ENCODE measurements at regions not wholly inside any gene's neighbourhood (a gene's known extent, or its start where the extent isn't known, plus 50 kb on each side); places are given as distances from the start of the nearest gene placed in this dataset.

DNA sequence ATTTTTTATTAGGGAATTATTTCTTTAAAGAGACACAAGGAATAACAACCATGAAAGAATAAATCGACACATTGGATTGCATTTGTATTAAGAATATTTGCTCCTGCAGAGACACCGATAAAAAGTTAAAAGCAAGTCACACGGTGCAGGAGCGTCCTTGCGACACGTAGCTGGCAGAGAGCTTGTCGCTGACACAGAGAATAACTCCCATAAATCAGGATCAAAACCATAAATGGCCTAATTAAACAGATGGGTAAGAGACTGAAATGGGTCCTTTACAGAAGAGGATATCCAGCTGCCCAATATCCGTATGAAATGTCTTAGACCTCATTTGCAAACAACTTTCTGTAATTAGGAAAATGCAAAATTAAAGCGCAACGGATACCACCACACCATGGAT, 126.1 kb upstream of the SNTG2 start:
- DNase-seq = no peak

- DNase-seq = no peak
These were observed 129.1 kb upstream of the SNTG2 start for GRCh38 chr2:821546-821945.

- no peak for DNase-seq
These were observed 131.0 kb upstream of the SNTG2 start for GRCh38 chr2:819601-820000.

GRCh38 chr2:819121-819520, 131.5 kb upstream of the SNTG2 start:
- no peak for DNase-seq

DNA sequence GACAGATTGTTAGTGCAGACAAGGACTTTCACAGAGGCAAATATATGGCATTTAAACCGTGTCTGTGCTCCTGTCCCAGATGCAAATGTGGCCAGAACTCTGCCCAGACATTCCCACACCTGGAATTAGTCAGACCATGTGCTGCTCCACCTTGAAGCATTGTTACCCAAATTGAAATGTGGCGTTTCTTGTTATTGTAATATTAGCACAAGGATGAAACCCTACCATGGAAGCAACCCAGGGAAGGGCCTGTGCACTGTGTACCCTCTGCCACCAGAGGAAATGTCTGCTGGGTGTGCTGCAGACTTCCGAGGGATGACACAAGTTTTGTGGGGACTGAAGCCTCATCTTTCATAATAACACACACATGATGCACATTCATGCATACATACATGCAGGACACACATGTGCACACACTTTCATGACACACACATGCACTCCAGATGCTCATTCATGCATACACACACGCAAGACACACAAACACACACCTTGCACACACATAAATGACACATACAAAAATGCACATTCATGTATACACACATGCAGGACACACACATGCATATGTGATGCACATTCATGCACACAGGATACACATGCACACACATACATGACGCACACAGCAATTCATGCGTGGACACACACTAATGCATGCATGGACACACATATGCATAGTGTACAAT, 133.2 kb upstream of the SNTG2 start:
- DNase-seq = no peak

DNA sequence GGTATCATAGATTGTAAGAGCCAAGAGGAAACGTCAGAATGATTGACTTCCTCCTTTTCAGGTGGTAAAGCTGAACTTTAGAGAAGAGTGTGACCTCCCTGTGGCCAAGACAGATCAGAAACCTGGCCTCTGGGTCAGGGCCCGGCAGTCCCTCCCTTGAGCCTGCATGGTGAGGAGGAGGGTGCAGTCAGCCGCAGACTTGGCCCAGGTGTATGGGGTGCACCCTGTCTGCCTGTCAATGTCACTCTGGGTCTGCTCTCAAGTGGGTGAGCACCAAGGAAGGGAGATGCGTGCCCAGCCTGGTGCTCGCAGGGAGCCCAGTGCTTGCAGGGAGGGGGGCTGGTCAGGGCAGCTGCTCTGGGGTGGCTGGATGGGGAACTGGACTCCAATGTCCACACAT, 134.4 kb upstream of the SNTG2 start:
- DNase-seq = no peak

GRCh38 chr2:810397-810796, 133.2 kb upstream of the TMEM18 start:
- no peak for DNase-seq

DNA sequence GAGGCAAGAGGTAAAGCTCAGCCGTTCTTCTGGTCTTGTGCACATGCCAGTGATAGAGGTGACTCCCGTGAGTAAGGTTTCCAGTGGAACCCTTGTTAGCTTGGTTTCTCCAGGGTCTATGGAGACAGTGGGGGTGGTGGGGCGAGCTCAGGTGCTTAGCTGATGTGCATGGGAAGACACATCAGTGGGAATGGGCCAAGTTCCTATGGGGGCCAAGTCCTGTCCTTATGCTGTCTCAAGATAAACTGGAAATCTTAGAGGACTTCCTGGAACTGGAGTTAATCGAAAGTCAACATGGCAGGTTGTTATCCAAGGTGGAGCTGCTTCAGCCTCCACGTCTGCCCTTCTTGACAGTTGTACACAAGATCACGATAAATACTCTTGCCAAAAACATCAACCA, 130.1 kb upstream of the TMEM18 start:
- no peak for DNase-seq

DNA sequence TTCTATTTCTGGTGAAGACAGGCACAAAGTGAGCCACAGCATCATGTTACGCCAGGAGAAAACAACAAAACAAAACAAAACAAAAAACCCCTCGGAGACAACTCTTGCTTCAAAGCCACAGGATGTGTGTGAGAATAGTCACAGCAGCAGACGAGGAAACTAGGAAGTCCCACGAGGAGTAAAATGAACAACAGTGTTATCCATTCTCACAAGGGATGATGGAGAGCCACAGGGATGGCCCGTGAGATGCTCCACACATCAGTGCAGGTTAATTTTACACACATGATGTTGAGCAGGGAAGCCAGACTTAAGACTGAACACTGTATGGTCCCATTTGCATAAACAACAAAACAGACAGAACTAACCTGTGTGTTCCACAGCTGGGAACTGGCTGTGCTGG, 128.5 kb upstream of the TMEM18 start:
- DNase-seq = no peak

DNA sequence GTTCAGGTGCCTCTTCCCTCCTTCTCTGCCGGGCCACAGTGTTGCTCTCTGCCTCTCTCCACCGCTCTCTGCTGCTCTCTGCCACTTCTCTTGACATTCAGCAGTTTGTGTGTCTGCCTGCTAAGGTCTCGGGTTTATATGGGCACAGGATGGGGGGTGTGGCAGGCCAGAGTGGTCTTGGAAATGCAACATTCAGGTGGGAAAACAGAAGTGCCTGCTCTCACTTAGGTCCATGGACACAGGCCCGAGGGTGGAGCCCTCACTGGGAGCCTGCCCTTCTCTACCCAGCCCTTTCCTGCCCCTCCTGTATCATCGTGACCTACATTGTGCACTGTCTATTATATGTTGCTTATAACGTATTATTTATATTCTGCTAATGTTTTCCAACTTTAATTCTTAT, 120.8 kb upstream of the TMEM18 start:
- DNase-seq = no peak

- no peak for DNase-seq
These were observed 120.3 kb upstream of the TMEM18 start for GRCh38 chr2:797556-797955.

- no peak for DNase-seq
These were observed 119.2 kb upstream of the TMEM18 start for GRCh38 chr2:796141-796985.

DNA sequence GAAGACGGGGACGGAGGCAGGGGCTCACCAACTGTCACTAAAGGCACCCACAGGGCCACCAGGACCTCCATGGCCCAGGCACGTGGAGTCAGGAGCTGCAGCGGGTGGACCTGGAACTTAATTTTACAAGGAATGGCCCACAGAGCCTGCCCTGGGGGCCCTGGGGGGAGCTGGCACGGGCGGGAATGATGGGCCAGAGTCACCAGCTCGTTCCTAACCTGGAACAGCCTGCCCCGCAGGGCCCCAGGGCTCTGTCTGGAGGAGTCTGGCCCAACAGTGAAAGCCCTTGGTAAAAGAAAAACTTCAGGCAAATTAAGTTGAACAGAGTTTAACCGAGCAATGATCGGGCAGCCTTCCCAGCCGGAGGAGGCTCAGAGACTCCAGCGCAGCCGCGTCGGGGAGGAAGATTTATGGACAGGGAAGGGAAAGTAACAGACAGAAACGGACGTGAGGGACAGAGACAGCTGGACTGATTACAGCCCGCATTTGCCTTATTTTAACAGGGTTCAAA, 118.4 kb upstream of the TMEM18 start:
- no peak for DNase-seq

DNA sequence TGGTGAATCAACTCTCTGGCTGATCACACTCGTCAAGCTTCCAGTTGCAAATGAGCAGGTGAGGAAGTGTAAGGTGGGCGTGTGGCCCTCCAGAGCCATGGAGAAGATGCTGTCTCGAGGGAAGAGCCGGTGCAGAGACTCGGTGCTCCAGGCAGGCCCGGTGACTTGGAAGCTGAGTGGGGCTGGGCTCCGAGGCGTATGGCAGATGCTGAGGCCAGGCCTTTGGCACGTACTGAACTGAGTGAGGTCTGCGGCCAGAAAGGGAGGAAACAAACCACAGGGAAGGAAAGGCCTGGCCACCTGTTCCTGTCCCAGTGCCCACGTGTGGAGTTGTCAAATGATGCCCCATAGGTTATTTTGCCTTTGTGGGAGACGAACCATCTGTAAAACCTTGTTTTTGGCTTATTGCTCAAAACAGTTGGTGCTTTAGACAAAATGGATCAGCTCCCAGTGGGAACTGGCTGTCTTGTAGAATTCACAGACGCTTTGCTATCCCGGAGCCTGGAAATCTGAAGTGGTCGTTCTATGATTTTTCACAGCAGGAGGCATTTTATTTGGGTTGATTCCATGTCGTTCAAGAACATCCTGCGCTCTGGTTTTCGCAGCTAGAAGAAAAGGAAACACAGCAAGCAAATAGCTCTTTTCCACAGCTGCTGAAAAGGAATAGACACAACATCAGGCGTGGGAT, 117.5 kb upstream of the TMEM18 start:
- no peak for DNase-seq

DNA sequence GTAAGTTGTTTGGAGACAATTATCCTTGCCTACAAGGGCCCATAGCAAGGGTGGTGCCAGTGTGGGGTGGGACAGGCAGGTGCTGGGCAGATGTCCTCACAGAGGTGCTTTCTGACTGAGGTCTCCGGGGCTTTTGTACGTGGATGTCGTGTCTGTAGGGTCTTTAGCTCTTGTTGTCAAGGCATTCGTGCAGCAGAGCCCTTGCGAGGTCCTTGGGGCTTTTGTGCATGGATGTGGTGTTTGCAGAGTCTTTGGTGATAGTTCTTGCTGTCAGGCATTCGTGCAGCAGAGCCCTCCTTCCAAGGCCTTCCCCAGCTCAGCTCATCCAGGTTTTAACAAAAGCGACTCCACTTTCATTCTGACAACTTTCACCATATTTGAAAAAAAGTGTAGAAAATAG, 116.0 kb upstream of the TMEM18 start:
- DNase-seq = no peak

- DNase-seq = no peak
These were observed 115.5 kb upstream of the TMEM18 start for GRCh38 chr2:792687-793086.

- DNase-seq = no peak
These were observed 113.5 kb upstream of the TMEM18 start for GRCh38 chr2:790634-791245.

DNA sequence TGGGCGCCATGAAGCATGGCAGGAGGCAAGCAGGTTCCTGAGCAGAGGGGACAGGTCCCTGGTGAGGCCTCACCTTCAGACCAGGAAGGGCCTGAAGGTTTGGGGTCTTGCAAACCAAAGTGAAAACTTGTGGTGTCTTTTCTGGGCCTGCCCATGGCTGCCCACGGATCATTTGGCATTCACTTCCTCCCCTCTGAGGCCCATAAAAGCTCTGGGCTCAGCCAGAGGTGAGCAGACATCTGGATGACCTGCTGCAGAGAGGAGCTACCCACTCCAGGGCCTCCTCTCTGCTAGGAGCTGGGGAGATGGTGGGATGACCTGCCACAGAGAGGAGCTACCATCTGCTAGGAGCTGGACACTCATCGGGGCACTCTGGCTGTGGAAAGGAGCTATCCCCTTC, 112.9 kb upstream of the TMEM18 start:
- no peak for DNase-seq

DNA sequence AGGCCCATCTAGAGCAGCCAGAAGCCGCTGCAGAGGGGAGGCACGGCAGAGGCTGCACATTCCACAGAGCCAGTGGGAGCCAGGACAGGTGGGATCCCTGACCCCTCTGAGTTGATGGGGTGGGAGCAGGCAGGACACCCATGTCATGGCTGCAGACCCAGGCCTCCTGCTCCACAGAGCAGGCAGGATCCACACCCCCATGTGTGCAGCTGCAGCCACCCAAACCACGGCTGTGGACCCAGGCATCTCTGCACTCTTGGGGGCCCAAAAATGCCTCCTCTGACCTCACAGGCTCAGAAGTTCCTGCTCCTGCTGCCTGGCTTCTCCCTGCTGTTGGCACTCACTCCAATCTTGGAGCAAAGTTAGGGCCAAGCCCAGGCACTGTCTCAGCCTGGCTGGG, 112.3 kb upstream of the TMEM18 start:
- no peak for DNase-seq

- no peak for DNase-seq
These were observed 111.2 kb upstream of the TMEM18 start for GRCh38 chr2:788227-789032.

DNA sequence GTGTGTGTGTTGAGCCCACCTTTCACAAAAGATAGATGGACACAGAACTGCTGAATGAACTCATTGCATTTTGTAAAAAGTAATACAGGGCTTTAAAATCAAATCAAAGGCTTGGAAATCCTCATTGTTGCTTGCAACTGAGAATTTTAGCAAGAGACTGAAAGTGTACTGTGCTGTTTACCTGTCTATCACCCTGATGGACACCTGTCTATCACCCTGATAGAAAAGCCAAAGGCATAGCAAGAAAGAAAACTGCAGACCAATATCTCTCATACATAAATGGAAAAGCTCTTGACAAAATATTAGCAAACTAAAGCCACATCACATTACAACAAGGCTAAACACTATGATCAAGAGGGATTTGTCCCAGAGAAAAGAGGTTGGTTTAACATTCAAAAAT, 107.5 kb upstream of the TMEM18 start:
- DNase-seq = no peak

- DNase-seq = no peak
These were observed 103.4 kb upstream of the TMEM18 start for GRCh38 chr2:780581-780980.

GRCh38 chr2:780002-780401, 102.8 kb upstream of the TMEM18 start:
- no peak for DNase-seq

Measured in NCI-H510A (cell line).